NCI-H446 treated with DMSO at 0.1 percent for 48 hours (cell line): ENCODE measurements at regions not wholly inside any gene's neighbourhood (a gene's known extent, or its start where the extent isn't known, plus 50 kb on each side); places are given as distances from the start of the nearest gene placed in this dataset.
"Not testable (repeated sequence)": the region's sequence is repeated elsewhere in the genome, so short reads cannot be mapped to it uniquely, and the experiment has no call there.

ENCODE experiments used
- DNase-seq: peaks from one replicate; lab custom pipeline; 2025; lab: John Stamatoyannopoulos, UW

- DNase-seq: no peak
Observed at GRCh38 chr9:36462245-36462644, 62.2 kb upstream of the RNF38 start.

GRCh38 chr9:36461323-36461722 lies 61.3 kb upstream of the RNF38 start:
- no peak for DNase-seq

GRCh38 chr9:36458430-36458915 lies 58.4 kb upstream of the RNF38 start:
- DNase-seq: not testable (repeated sequence)

GRCh38 chr9:36457836-36458429 lies 57.9 kb upstream of the RNF38 start:
- DNase-seq: no peak

GRCh38 chr9:36456480-36457065 lies 56.5 kb upstream of the RNF38 start:
- no peak for DNase-seq

GRCh38 chr9:36451949-36452348 lies 51.9 kb upstream of the RNF38 start:
- DNase-seq: no peak

- DNase-seq: peak; percentile 43
Observed at GRCh38 chr9:36450110-36450732, 50.2 kb upstream of the RNF38 start.
